ENCODE measurements at regions not wholly inside any gene's neighbourhood (a gene's known extent, or its start where the extent isn't known, plus 50 kb on each side); places are given as distances from the start of the nearest gene placed in this dataset.

DNA sequence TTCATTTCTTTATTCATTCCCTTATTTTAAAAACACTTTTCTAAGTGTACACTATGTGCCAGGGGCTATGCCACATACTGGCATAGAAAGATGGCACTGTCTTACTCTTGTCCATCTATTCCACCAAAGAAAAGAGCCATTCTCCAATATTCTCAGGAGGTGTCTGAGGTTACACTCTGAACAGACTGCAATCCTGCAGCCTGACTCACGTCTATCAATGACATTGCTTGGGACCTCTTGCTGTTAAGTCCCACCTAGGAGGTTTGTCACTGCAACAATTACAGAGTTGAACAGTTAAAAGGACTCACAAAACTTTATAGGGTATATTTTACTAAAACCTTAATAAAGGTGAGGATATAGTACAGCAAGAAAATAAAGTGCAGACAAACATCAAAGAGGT lies 512.9 kb upstream of the HTR2A start:
- Histone ChIP-seq H3K27ac (no peak overlapping the region), H3K36me3 (ENCODE audit: low read depth, missing control alignments) (no peaks in the 10 kb centered on the region), H3K9me3 (no peaks in the 10 kb centered on the region), H3K27me3 (no peaks in the 10 kb centered on the region), H3K4me3 (no peak overlapping the region), H3K4me1 (no peaks in the 10 kb centered on the region)
- DNase-seq: no peak
- no peak for TF ChIP-seq POLR2A (IDR thresholded peaks at IDR 0.05)
- TF ChIP-seq, protein P1, sequence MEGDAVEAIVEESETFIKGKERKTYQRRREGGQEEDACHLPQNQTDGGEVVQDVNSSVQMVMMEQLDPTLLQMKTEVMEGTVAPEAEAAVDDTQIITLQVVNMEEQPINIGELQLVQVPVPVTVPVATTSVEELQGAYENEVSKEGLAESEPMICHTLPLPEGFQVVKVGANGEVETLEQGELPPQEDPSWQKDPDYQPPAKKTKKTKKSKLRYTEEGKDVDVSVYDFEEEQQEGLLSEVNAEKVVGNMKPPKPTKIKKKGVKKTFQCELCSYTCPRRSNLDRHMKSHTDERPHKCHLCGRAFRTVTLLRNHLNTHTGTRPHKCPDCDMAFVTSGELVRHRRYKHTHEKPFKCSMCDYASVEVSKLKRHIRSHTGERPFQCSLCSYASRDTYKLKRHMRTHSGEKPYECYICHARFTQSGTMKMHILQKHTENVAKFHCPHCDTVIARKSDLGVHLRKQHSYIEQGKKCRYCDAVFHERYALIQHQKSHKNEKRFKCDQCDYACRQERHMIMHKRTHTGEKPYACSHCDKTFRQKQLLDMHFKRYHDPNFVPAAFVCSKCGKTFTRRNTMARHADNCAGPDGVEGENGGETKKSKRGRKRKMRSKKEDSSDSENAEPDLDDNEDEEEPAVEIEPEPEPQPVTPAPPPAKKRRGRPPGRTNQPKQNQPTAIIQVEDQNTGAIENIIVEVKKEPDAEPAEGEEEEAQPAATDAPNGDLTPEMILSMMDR (IDR thresholded peaks at IDR 0.05): no peak
- 76 to 92% methylated on average over 1 of the region's 1 CpG for WGBS, 2 donors
- intact Hi-C loops (cut with DNase I; ENCODE audit: low total_unique reads): no loop called here

DNA sequence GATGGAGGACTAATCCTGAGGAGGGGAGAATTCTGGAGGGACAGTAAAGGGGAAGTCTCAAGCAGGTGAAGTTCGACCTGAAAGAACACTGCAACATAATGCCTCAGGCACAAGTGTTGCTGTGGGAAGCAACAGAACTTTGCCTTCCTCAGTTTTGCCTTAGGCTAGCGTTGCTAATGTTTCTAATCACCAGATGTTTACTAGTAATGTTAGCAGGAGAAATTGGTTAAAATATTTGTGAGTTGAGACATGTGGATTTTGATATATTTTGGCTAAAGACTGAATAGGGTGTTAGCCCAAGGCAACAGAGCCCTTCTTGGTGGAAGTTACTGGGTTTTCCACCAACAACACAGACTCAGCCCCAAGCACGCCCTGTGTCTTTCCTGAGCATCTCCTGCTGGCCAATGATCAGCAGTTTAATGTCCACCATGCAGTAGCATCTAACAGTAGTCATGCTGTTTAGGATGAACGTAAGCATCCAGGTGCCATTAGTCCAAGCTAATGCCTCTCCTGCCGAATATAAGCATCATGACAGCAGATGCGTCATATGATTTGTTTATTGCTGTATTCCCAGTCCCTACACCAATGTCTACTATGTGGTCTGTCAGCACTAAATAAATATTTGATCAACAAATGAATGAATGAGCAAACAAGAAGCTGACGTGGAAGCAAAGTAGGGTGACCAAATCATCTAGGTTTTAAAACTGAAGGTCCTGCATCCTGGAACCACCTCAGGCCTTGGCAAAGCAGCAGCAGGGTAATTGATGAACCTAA lies 511.9 kb upstream of the HTR2A start:
- 80 to 96% methylated on average over 7 of the region's 7 CpGs for WGBS, 2 donors
- no peaks in the 10 kb centered on the region for H3K4me1 ChIP-seq
- TF ChIP-seq POLR2A (IDR thresholded peaks at IDR 0.05): no peak
- TF ChIP-seq, protein P1 (IDR thresholded peaks at IDR 0.05): no peak
- no peak for DNase-seq
- H3K4me3 ChIP-seq: no peak overlapping the region
- no peaks in the 10 kb centered on the region for H3K27me3 ChIP-seq
- intact Hi-C loops (cut with DNase I; ENCODE audit: low total_unique reads): no loop called here
- H3K9me3 ChIP-seq: no peaks in the 10 kb centered on the region
- no peak overlapping the region for H3K27ac ChIP-seq
- H3K36me3 ChIP-seq (ENCODE audit: low read depth, missing control alignments): no peaks in the 10 kb centered on the region

DNA sequence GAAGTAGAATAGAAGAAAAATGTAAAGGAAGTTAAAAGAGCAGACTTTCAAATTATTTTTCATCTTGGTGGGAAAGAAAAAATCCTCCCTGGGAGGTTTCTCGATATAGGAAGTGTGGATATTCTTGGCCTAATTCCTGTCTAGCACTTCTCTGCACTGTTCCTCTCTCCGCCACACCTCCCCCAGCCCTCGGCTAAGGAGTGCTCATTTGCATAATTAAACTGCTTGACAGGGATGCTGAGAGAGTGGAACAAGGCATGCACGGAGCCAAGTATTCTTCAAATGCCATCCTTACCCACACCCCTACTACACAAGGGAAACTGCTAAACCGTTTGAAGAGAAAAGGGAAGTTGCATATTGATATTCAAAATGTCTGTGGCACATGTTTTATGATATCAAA lies 511.0 kb upstream of the HTR2A start:
- Histone ChIP-seq H3K27ac (no peak overlapping the region), H3K27me3 (no peaks in the 10 kb centered on the region), H3K4me1 (no peaks in the 10 kb centered on the region), H3K4me3 (no peak overlapping the region), H3K36me3 (ENCODE audit: low read depth, missing control alignments) (no peaks in the 10 kb centered on the region), H3K9me3 (no peaks in the 10 kb centered on the region)
- no peak for TF ChIP-seq POLR2A (IDR thresholded peaks at IDR 0.05)
- TF ChIP-seq, protein P1 (IDR thresholded peaks at IDR 0.05): no peak
- WGBS, 2 donors: 55 to 66% methylated on average over 5 of the region's 5 CpGs
- DNase-seq: no peak
- intact Hi-C loops (cut with DNase I; ENCODE audit: low total_unique reads): no loop called here

DNA sequence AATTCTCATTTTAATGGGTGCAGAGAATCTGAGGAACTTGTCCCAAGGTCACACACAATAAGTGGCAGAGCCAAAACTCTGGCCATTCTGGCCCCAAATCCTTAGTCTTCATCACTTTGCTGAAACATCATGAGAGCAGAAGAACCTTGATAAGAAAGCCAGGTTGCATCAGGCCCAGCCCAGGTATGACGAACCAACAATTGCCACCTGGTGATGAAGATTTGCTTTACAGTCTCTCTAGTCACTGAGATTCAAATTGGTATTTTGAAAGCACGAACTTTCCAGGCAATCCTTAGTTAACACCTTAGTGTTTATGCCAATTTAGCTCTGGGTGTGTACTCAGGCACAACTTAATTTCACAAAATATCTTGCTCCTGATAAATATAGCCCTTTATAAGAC lies 502.7 kb upstream of the HTR2A start:
- 62 to 68% methylated on average over 2 of the region's 2 CpGs for WGBS, 2 donors
- Histone ChIP-seq H3K36me3 (ENCODE audit: low read depth, missing control alignments) (no peaks in the 10 kb centered on the region), H3K9me3 (no peaks in the 10 kb centered on the region), H3K27ac (no peak overlapping the region), H3K27me3 (no peaks in the 10 kb centered on the region), H3K4me3 (no peak overlapping the region), H3K4me1 (no peaks in the 10 kb centered on the region)
- intact Hi-C loops (cut with DNase I; ENCODE audit: low total_unique reads): no loop called here
- TF ChIP-seq POLR2A (IDR thresholded peaks at IDR 0.05): no peak
- TF ChIP-seq, protein P1 (IDR thresholded peaks at IDR 0.05): no peak
- no peak for DNase-seq

DNA sequence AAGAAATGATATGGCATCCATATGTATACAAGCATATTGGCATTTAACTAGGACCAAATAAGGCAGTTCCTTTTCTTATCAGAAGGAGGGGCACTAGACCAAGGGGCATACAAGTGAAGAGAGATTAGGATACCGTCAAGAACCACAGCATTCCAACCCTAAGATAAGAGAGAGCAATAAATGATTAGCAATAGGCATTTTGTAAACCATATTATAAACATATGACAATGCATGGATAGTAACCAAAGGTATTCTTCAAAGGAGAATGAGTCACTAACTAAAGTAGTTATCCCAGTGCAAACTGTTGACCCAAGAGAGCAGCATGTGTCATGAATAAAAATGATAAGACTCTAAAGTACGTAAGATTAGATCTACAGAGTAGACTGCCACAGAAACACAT lies 500.9 kb upstream of the HTR2A start:
- no peaks in the 10 kb centered on the region for H3K36me3 ChIP-seq (ENCODE audit: low read depth, missing control alignments)
- H3K27ac ChIP-seq: no peak overlapping the region
- no peak overlapping the region for H3K4me3 ChIP-seq
- no peaks in the 10 kb centered on the region for H3K4me1 ChIP-seq
- no peaks in the 10 kb centered on the region for H3K27me3 ChIP-seq
- DNase-seq: no peak
- intact Hi-C loops (cut with DNase I; ENCODE audit: low total_unique reads): no loop called here
- WGBS, 2 donors: 54 to 55% methylated on average over 2 of the region's 2 CpGs
- no peaks in the 10 kb centered on the region for H3K9me3 ChIP-seq
- no peak for TF ChIP-seq POLR2A (IDR thresholded peaks at IDR 0.05)
- TF ChIP-seq, protein P1 (IDR thresholded peaks at IDR 0.05): no peak
